SU-DHL-6 (cell line): ENCODE measurements at regions not wholly inside any gene's neighbourhood (a gene's known extent, or its start where the extent isn't known, plus 50 kb on each side); places are given as distances from the start of the nearest gene placed in this dataset.

Source experiments
- CTCF ChIP-seq: fragments of 200-600 bp; sonication (generic); IDR thresholded peaks from one replicate; pipeline ENCODE4 v1.5.1; 2017; ENCODE audit warnings: antibody characterized with exemption, mild to moderate bottlenecking, low read length, moderate library complexity; ENCODE audit not compliant: insufficient read depth, poor library complexity, severe bottlenecking
- EZH2phosphoT487 ChIP-seq: fragments of 200-600 bp; sonication (generic), shearing (Covaris generic); conservative IDR thresholded peaks from 2 replicates; pipeline ENCODE4 v1.6.1; 2018; ENCODE audit warnings: mild to moderate bottlenecking, antibody characterized with exemption, low read length, moderate library complexity, mixed read lengths

GRCh38 chrX:10064736-10065135, 92.0 kb upstream of the CLCN4 start:
- TF ChIP-seq CTCF: no peak
- TF ChIP-seq EZH2phosphoT487: no peak
